CD4-positive, alpha-beta T cell treated with Interleukin-15 for 4 hours (primary cell): ENCODE measurements at regions not wholly inside any gene's neighbourhood (a gene's known extent, or its start where the extent isn't known, plus 50 kb on each side); places are given as distances from the start of the nearest gene placed in this dataset.
"Not testable (repeated sequence)": the region's sequence is repeated elsewhere in the genome, so short reads cannot be mapped to it uniquely, and the experiment has no call there.

Source experiments
- DNase-seq: peaks from one replicate; pipeline ENCODE4 v3.0.0-alpha.2; 2020; ENCODE audit warnings: low spot score

GRCh38 chr9:3659647-3660046, 133.8 kb upstream of the RFX3 start:
- DNase-seq: no peak

DNA sequence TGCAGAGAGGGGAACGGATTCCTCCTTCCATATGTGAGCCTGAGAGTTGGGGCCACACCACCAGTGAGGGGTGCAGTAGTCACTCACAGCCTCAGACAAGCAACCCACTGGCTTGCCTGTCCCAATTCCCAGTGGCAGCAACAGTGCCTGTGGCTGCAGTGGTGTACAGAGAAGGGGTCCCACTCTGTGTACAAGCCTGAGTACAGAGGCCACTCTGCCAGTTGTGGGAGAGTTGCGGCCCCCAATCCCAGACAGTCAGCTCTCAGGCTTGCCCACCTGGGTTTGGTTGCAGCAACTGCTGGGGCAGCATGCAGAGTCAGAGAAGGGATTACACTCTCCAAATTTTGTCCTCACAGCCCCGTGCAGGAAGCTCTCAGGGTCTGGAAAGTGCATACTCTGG, 133.2 kb upstream of the RFX3 start:
- no peak for DNase-seq

DNA sequence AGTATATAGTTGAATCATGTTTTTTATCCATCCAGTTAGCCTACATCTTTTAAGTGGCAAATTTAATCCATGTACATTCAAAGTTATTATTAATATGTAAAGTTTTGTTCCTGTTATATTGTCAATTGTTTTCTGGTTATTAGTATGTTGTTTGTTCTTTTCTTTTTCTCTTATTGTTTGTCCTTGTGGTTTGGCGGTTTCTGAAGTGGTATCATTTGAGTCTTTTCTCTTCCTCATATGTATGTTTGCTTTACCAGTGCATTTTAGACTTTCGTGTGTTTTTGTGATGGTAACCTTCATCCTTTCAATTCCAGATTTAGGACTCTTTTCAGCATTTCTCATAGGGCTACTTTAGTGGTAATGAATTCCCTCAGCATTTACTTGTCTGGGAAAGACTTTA, 130.4 kb upstream of the RFX3 start:
- DNase-seq: no peak

- no peak for DNase-seq
Measured at GRCh38 chr9:3650994-3651622, 125.3 kb upstream of the RFX3 start.

- no peak for DNase-seq
Measured at GRCh38 chr9:3648722-3649246, 123.0 kb upstream of the RFX3 start.

DNA sequence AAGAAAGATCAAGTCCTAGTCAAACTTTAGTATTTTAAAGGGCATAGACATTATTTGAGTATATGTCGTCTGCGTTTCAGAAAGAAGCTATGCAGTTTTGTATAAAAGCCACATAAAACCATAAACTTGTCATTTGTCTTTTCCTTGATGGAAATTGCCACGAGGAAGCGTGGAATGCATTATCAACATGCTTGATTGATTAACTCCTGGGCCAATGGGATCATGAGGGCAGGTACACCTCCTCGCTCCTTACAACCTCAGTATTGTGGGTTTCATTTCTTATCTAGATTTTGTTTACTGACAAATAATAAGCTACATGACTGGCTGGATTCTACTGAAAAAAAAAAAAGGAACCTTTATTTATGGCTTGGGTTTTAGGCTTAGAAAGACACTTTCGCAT, 122.5 kb upstream of the RFX3 start:
- DNase-seq: no peak

DNA sequence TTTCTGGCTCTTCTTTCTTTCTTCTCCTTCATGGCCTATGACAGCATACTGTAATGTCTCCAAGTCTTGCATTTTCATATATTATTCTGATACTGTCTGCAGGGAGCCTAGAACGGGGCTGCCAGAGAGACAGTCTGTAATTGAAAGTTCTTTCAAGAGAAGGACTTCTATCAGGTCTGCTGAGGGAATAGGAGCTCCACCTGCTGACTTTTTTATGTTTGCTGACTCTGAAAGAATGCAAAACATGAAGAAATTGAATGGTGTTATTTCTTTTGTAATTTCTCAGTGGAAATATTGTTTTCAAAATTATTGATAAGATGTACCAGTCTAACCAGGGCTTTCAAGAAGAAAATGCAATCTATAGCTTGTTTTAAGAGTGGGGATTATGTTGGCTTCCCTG, 121.9 kb upstream of the RFX3 start:
- DNase-seq: peak; percentile 7

DNA sequence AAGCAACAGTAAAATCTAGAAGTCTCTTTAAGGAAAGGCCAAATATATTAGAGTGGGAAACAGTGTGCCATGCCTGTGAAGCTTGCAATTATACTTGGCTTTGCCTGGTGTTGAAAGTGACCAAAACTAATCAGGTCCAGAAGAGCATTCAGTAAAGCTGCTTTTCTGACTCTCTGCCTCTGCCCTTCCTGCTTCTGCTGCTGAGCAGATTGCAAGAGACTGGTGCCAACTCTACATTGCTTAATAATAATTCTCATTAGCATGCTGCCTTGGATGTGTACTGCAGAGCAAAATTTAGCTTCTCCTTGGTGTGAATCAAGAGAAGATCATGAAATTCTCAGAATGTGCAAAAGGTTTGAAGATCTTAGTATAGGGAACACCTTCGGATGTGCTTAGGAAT, 120.4 kb upstream of the RFX3 start:
- DNase-seq: no peak

- not testable (repeated sequence) for DNase-seq
Measured at GRCh38 chr9:3642075-3642474, 116.3 kb upstream of the RFX3 start.

DNA sequence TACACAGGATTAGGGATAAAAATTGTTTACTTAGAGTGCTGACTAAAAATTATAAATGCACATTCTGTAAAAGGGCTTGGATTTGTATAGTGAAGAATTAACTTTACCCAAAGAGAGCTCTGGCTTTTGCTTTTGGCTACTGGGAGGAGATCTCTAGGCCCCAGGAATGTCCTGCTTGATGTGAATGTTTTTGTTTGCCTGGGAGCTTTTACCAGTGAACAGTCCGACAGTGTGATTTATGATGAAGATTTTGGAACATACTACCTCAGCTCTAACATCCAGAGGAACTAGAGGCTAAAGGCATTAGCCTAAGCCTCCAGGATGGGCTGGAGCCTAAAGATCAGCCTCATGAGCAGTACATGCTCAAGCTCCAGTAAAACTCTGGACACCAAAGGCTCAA, 103.7 kb upstream of the RFX3 start:
- DNase-seq: no peak

DNA sequence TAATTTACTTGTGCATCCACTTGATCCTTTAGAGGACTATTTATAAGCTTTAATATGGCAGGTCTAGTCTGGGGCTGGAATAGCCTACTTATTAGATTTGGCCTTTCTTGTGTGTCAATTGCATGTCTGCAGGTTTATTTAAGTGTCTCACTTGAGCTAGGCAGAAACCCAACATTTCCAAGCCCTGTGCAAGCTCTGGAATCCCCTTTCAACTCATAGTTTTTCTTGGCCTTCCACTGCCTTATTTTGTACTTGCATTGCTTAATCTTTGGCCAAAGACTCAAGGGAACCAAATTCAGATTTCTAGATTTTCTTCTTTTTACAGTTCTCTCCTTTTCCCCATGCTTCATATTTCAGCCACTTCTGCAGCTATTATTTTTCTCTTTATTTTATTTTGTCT, 102.4 kb upstream of the RFX3 start:
- no peak for DNase-seq

- DNase-seq: no peak
Measured at GRCh38 chr9:3608011-3608410, 82.2 kb upstream of the RFX3 start.

DNA sequence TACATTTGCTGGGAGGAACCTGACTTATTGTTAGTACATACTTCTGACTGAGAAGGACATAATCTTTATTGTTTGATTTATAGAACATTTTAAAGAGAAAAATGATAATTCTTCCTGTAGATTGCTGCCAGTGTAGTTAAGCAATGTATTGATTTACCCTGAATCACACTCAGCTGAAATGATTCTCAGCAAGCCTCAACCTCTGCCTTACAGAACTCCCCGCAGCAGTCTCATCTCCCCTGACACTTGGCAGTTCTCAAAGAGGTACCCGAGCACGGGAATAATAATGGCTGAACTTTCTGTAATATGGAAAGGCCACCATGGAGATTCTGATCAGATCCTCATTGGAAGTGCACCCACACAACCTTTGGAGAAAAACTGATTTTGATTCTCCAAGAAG, 74.9 kb upstream of the RFX3 start:
- DNase-seq: no peak

DNA sequence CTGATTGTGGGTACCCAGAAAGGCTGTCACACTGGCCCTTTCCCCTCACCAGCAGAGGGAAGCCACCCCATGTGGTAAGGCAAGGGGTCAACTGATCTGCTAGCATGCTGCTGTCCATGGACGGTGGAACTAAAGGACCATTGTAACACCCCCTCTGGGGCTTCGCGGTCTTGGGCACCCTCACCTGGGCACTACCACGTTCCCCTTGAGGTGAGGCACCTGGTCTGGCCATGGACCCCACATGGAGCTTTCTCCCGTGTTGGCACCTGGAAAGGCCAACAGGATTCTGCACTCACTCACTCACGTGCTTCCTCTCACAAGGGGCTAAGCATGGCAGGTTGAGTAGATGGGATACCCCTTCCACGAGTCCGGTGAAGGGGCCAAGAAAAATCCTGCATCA, 72.0 kb upstream of the RFX3 start:
- DNase-seq: no peak

GRCh38 chr9:3586066-3586465, 60.3 kb upstream of the RFX3 start:
- no peak for DNase-seq

DNA sequence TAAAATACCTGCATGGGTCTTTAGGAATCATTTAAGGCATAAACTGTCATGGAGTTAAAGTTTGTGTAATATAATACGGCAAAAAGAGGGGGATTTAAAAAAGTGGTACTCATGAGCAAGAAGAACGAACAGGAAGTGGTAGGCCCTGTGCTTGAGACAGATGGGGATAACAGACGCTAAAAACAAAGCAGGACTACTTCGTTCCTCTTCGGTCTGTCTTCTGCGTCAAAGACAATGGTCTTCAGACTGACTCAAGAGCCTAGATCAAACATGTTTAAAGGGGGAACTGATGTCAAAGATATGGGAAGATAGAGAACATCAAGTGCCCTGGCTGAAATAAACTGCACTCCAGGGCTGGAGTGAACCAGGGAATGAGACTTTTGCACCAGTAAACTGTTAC, 59.8 kb upstream of the RFX3 start:
- no peak for DNase-seq

DNA sequence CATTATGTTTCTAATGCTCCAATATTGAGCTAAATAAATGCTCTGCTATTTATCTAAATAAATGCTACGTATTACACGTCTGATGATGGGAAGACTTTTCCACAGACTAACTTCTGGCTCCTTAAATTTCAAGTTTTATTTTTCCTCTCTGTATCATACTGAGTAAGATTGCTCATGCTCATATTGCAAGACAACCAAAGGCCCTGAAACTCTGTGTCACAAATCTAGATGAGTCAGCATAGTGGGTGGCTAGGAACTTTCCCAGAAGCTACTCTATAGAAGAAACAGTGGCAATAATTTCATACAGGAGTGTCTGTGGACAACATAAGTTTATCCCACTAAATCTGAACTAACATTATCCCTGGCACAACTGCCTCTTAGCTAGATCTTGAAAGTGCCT, 53.0 kb upstream of the RFX3 start:
- no peak for DNase-seq

- DNase-seq: no peak
Measured at GRCh38 chr9:3576328-3576727, 50.5 kb upstream of the RFX3 start.

DNA sequence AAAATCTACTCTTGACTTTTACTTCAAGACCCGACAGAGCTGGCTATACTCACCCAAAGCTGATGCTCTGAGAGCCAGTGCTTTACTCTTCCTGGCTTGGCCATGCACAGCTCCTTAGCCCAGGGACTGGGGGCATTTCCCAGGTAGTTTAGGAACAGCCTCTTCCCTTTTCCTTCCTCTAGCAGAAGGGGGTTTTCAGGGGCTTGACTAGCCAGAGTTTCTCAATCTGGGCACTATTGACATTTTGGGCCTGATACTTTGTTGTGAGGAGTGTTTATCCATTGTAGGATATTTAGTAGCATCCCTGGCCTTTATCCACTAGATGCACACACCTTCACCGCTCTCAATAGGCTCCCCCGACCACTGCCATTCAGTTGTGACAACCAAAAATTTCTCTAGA, 50.0 kb upstream of the RFX3 start:
- no peak for DNase-seq
